ENCODE measurements at regions not wholly inside any gene's neighbourhood (a gene's known extent, or its start where the extent isn't known, plus 50 kb on each side); places are given as distances from the start of the nearest gene placed in this dataset.

DNA sequence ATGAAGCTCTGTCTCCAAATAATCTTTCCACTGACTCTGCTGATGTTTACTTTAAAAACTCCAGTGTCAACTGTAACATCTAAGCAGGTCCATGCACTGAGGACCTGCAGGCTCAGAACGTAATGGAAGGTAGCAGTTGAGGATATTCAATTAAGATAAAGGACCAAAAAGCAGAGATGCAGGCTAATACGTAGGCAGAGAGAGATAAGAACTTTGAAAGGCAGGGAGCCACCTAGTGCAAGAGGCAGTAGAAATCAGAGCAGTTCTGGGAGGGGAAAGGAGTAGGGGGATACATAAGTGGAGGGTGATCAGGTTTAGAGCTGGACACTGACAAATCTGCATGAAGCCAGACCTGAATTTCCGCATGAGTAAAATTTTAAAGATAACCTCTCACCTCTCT, 114.5 kb upstream of the POM121L12 start:
- Histone ChIP-seq H3K27me3 (ENCODE audit: low read depth) (no peaks in the 10 kb centered on the region), H3K4me3 (no peak overlapping the region), H3K4me1 (no peaks in the 10 kb centered on the region), H3K9me3 (replicated peaks) (no peaks in the 10 kb centered on the region), H3K36me3 (no peaks in the 10 kb centered on the region), H3K27ac (replicated peaks) (no peak overlapping the region)
- intact Hi-C loops (cut with micrococcal nuclease) = no loop called here
- TF ChIP-seq CTCF (IDR thresholded peaks at IDR 0.05; ENCODE audit: borderline replicate concordance) = no peak
- DNase-seq = no peak

DNA sequence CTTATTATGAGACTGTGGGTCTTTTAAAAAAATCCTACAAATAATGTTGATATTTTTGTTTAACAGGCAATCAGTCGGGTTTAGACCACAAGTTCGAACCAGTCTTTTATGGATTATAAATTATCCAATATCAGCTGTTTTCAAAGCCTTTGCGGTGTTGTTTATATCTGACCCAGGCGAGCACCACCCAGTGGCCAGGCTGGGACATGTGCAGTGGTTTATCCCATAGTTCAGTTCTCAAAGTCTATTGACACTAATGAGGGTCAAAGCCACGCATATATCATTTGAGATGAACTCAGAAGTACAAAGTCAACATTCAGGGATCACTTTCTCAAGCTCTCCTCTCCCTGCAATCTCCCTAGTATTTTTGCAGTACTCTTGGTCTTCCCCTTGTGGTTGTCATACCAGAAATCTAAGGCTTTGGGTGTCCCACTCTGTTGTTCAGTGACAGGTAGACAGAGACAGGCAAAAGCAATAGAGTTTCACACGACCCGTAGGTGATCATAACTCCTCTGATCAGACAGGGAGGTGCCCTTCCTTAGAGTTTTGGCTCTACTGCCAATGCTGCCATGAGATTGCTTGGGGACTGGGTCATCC, 117.4 kb upstream of the POM121L12 start:
- no peak for DNase-seq
- H3K4me3 ChIP-seq = no peak overlapping the region
- intact Hi-C loops (cut with micrococcal nuclease) = no loop called here
- H3K27ac ChIP-seq (replicated peaks) = no peak overlapping the region
- H3K4me1 ChIP-seq = no peaks in the 10 kb centered on the region
- no peaks in the 10 kb centered on the region for H3K36me3 ChIP-seq
- no peaks in the 10 kb centered on the region for H3K27me3 ChIP-seq (ENCODE audit: low read depth)
- TF ChIP-seq CTCF (IDR thresholded peaks at IDR 0.05; ENCODE audit: borderline replicate concordance) = peak; percentile 15
- H3K9me3 ChIP-seq (replicated peaks) = no peaks in the 10 kb centered on the region

- no peak for DNase-seq
- Histone ChIP-seq H3K36me3 (no peaks in the 10 kb centered on the region), H3K27ac (replicated peaks) (no peak overlapping the region), H3K4me3 (no peak overlapping the region), H3K9me3 (replicated peaks) (no peaks in the 10 kb centered on the region), H3K4me1 (no peaks in the 10 kb centered on the region), H3K27me3 (ENCODE audit: low read depth) (no peaks in the 10 kb centered on the region)
- TF ChIP-seq CTCF (IDR thresholded peaks at IDR 0.05; ENCODE audit: borderline replicate concordance) = no peak
- intact Hi-C loops (cut with micrococcal nuclease) = no loop called here
Observed at GRCh38 chr7:52911795-52912194, 123.6 kb upstream of the POM121L12 start.

DNA sequence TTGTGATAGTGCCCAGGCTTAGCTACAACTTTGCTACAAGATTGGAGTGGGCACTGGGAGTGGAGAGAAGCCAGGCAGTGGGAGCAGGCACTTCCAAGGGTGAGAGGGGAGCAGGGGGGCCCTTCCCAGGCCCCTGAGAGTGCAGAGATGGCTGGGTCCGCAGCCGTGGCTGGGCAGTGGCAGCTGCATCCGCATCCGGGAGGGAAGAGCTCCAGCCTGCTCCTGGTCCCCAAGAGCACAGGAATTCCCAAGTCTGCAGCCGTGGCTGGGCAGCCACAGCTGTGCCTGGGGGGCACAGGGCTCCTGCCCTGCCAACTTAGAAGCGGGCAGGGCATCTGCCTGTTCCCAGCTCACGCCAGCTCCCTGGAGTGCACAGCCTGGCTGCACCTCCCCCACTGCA, 124.1 kb upstream of the POM121L12 start:
- no peak for DNase-seq
- H3K4me1 ChIP-seq = no peaks in the 10 kb centered on the region
- no peak for TF ChIP-seq CTCF (IDR thresholded peaks at IDR 0.05; ENCODE audit: borderline replicate concordance)
- no peaks in the 10 kb centered on the region for H3K27me3 ChIP-seq (ENCODE audit: low read depth)
- no peak overlapping the region for H3K27ac ChIP-seq (replicated peaks)
- intact Hi-C loops (cut with micrococcal nuclease) = no loop called here
- no peak overlapping the region for H3K4me3 ChIP-seq
- H3K36me3 ChIP-seq = no peaks in the 10 kb centered on the region
- no peaks in the 10 kb centered on the region for H3K9me3 ChIP-seq (replicated peaks)

GRCh38 chr7:52909935-52910334, 125.5 kb upstream of the POM121L12 start:
- no peaks in the 10 kb centered on the region for H3K27me3 ChIP-seq (ENCODE audit: low read depth)
- H3K36me3 ChIP-seq = no peaks in the 10 kb centered on the region
- H3K27ac ChIP-seq (replicated peaks) = no peak overlapping the region
- H3K4me3 ChIP-seq = no peak overlapping the region
- TF ChIP-seq CTCF (IDR thresholded peaks at IDR 0.05; ENCODE audit: borderline replicate concordance) = no peak
- no peaks in the 10 kb centered on the region for H3K9me3 ChIP-seq (replicated peaks)
- intact Hi-C loops (cut with micrococcal nuclease) = no loop called here
- H3K4me1 ChIP-seq = no peaks in the 10 kb centered on the region
- no peak for DNase-seq
